ENCODE measurements at regions not wholly inside any gene's neighbourhood (a gene's known extent, or its start where the extent isn't known, plus 50 kb on each side); places are given as distances from the start of the nearest gene placed in this dataset.
"Not testable (repeated sequence)": the region's sequence is repeated elsewhere in the genome, so short reads cannot be mapped to it uniquely, and the experiment has no call there.

GRCh38 chr21:9697751-9698150 lies 823.6 kb upstream of the TPTE start:
- not testable (repeated sequence) for DNase-seq (ENCODE audit: low spot score)

DNA sequence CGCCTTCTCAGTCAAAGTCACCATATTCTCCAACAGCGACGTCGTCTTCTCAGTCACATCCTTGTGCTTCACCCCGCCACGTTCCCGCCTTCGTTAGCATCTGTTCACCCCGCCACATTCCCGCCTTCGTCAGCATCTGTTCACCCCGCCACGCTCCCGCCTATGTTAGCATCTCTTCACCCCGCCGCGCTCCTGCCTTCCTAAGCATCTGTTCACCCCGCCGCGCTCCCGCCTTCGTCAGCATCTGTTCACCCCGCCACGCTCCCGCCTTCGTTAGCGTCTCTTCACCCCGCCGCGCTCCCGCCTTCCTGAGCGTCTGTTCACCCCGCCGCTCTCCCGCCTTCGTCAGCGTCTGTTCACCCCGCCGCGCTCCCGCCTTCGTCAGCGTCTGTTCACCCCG lies 816.4 kb upstream of the TPTE start:
- DNase-seq (ENCODE audit: low spot score) = not testable (repeated sequence)

GRCh38 chr21:9705455-9705854 lies 815.9 kb upstream of the TPTE start:
- DNase-seq (ENCODE audit: low spot score) = not testable (repeated sequence)

DNA sequence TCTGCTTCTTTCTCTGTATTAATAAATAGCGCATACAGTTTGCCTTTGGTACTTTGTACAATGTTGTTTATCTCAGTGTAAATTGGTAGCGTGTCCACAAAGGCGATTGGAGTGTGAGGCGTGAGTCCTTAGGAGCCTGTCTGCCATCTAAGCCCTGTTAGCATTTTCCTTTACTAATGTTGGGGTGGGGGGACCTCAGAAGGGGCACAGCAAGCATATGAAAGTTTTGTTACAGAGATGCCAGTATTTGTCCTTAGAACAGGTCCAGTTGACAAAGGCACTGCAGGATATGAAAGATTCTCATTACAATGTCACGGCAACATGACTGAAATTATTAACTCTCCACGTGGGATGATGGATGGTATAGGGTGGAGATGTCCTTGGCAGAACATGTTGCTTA lies 796.8 kb upstream of the TPTE start:
- DNase-seq (ENCODE audit: low spot score) = not testable (repeated sequence)

DNA sequence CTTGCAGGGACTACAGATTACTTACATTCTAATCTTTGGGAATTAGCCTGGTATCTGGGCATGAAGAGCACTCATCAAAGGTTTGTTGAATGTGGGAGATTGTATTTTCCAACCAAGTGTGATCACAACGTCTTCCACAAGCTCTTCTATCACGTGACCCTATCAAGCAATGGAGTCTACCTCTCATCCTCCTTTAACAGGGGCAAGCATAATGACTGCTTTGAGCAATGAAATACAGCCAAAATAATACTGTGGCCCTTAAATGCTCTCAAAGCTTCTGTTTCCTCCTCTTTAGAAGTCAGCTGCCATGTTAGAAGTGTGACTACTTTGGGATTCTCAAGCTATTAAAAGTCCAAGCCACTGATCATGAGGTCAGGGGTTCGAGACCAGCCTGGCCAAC lies 794.2 kb upstream of the TPTE start:
- not testable (repeated sequence) for DNase-seq (ENCODE audit: low spot score)

- not testable (repeated sequence) for DNase-seq (ENCODE audit: low spot score)
Observed at GRCh38 chr21:9728219-9728992, 793.0 kb upstream of the TPTE start.

DNA sequence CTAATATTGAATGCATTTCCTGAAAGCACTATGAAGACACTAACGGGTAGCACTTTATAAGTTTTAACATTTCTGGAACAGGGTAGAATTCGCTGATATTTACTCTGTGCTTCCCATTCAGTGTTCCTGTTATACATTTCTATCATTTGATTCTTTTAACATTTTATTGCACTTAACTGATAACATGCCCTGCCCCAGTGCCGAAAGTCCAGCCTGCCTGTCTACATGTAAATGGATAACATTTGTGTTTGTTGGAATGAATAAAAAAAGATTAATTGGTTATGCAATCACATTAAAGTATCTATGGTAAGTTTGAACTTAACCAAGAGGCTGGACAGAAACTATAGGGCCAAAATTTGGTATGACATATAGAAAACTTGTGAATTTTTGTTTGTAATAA lies 790.5 kb upstream of the TPTE start:
- no peak for DNase-seq (ENCODE audit: low spot score)

GRCh38 chr21:9731317-9731716 lies 790.1 kb upstream of the TPTE start:
- not testable (repeated sequence) for DNase-seq (ENCODE audit: low spot score)

- not testable (repeated sequence) for DNase-seq (ENCODE audit: low spot score)
Observed at GRCh38 chr21:9732605-9733004, 788.8 kb upstream of the TPTE start.

DNA sequence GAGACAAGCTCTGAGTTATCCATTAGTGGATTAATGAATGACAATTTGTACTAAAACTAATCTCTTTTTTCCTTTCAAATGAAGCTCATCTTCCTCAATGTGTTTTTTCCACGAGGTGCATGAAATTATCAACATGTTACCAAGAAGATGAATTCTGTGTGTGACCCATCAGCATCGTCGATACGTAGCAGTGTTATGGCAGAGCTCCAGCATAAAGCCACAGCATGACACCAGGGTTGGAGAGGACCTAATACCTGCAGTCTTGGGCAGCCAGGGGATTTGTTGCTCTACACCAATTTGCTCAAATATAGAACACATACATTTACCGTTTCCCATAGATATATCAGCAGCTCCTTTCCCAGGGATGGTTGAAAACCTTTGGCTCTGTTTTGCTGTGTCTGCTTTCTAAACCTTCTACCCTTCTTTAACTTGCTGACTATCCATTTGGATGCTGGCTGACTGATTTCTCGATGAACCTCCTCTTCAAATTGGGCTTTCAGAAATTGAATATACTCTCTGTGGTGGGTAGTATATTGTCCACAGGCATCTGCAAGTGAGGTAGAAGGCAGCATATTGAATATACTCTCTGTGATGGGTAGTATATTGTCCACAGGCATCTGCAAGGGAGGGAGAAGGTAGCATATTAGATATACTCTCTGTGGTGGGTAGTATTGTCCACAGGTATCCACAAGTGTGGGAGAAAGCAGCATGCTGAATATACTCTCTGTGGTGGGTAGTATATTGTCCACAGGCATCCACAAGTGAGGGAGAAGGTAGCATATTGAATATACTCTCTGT lies 787.4 kb upstream of the TPTE start:
- DNase-seq (ENCODE audit: low spot score) = not testable (repeated sequence)

GRCh38 chr21:9735421-9735961 lies 785.9 kb upstream of the TPTE start:
- DNase-seq (ENCODE audit: low spot score) = no peak

DNA sequence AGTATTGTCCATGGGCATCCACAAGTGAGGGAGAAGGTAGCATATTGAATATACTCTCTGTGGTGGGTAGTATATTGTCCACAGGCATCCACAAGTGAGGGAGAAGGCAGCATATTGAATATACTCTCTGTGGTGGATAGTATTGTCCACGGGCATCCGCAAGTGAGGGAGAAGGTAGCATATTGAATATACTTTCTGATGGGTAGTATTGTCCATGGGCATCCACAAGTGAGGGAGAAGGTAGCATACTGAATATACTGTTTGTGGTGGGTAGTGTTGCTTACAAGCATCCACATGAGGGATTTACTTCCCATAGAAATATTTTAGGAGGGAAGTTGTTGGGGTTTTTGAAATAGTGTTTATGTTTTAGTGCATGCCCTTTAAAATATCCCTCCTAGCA lies 784.1 kb upstream of the TPTE start:
- DNase-seq (ENCODE audit: low spot score) = not testable (repeated sequence)

DNA sequence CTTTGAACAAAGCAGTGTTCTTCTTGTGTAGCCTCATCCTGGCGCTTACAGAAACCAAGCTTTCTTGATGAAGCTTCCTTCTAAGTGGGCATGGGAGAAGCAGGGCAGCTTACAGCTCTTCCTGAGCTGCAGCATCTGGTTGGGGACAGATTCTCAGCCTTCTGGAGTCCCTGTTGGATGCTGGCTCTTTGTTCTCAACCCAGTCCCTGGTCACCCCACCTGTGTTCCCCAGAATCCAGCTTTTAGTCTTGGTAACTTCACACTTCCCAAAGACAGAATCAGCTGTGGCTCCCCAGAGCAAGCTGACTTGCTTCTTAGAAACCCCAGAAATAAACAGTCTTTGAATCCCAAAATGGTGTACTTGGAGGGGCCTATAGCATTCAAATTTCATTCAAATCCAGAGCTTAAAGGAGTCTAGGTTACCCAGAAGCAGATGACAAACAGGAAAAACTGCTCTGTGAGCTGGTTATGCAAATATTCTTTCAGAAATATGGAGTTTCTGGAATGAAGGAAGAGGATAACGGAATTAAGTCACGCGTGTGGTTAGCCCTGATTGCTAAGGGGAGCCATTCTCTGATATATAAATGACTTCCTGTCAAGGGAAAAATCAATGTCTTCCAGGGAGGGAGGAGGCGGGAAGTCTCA lies 783.4 kb upstream of the TPTE start:
- DNase-seq (ENCODE audit: low spot score) = not testable (repeated sequence)

- DNase-seq (ENCODE audit: low spot score) = no peak
Observed at GRCh38 chr21:9738527-9738926, 782.9 kb upstream of the TPTE start.

DNA sequence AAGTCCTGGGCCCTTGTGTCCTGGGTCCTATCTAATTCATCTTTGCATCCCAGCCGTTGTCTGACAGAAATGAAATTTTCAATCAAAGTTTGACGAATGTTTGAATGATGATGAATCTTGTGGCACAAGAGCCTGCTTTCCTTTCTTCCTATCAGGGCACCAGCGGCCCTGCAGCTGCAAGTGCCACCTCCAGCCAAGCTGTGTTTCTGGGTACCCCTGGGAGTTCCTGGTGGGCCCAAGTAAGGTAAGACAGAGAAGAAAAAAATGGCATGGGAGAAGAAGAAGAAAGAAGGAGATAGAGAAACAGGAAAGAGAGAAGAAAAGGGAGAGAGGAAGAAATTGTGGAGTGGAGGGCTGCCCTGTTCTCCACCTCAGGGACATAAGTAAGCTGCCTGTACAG lies 782.1 kb upstream of the TPTE start:
- no peak for DNase-seq (ENCODE audit: low spot score)

- not testable (repeated sequence) for DNase-seq (ENCODE audit: low spot score)
Observed at GRCh38 chr21:9740177-9740941, 781.0 kb upstream of the TPTE start.

GRCh38 chr21:9740991-9741742 lies 780.2 kb upstream of the TPTE start:
- DNase-seq (ENCODE audit: low spot score) = not testable (repeated sequence)

GRCh38 chr21:9743566-9743965 lies 777.8 kb upstream of the TPTE start:
- not testable (repeated sequence) for DNase-seq (ENCODE audit: low spot score)

DNA sequence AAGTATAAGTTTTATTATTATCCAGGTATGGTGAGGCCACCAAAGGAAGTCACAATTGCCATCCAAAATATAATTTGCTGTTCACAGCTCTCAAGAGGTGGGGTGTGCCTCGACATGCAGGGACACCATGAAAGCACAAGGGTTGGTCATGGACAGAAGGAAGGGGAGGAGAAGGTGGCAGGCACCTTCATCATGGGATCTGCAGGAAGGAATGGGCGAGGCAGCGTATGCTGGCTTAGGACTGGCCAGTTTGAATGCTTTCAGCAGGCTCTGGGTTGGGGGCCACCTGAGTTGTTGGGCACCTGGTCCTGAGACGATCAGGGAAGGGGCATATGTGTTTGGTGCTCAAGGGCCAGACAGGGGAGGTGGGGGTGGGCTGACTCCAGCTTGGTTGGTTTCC lies 777.2 kb upstream of the TPTE start:
- DNase-seq (ENCODE audit: low spot score) = not testable (repeated sequence)

- not testable (repeated sequence) for DNase-seq (ENCODE audit: low spot score)
Observed at GRCh38 chr21:9744593-9744992, 776.8 kb upstream of the TPTE start.

Measured in ecto neural progenitor cell (in vitro differentiated cells).